CD14-positive monocyte (primary cell): ENCODE measurements at regions not wholly inside any gene's neighbourhood (a gene's known extent, or its start where the extent isn't known, plus 50 kb on each side); places are given as distances from the start of the nearest gene placed in this dataset.

ENCODE experiments used
- DNase-seq, 3 donors: peaks; one replicate each; pipeline ENCODE4 v3.0.0-alpha.2; 2011 to 2022
- H2AFZ ChIP-seq: 2 replicates; pipeline ENCODE4 v1.6.0; 2012; ENCODE audit warnings: mild to moderate bottlenecking, low read depth, low read length, inconsistent platforms; ENCODE audit not compliant: insufficient read depth, poor library complexity, severe bottlenecking
- H3K27ac ChIP-seq, 2 donors: 1 replicate in 1 of 2; 2 replicates in 1 of 2; pipeline ENCODE4 v1.5.1; 2012 to 2013; ENCODE audit warnings: low read length in 2 of 2, control low read depth in 1 of 2, inconsistent platforms in 1 of 2, low read depth in 1 of 2, mild to moderate bottlenecking in 1 of 2
- H3K27me3 ChIP-seq, 2 donors: one replicate each; pipeline versions ENCODE4 v1.6.0 to v1.6.1; 2011 to 2013; ENCODE audit warnings: low read length in 2 of 2; ENCODE audit not compliant: control insufficient read depth in 2 of 2, insufficient read depth in 2 of 2
- H3K36me3 ChIP-seq, 2 donors: replicated peaks in 1 of 2; 1 replicate in 1 of 2; 2 replicates in 1 of 2; pipeline versions ENCODE4 v1.5.1 to v1.6.1; 2012 to 2013; ENCODE audit warnings: low read length in 2 of 2, control low read depth in 1 of 2, inconsistent platforms in 1 of 2, mild to moderate bottlenecking in 1 of 2; ENCODE audit not compliant: insufficient read depth in 2 of 2, control insufficient read depth in 1 of 2
- H3K4me1 ChIP-seq, 2 donors: 1 replicate in 1 of 2; 2 replicates in 1 of 2; pipeline versions ENCODE4 v1.5.1 to v1.6.1; 2012 to 2013; ENCODE audit warnings: low read length in 2 of 2, control low read depth in 1 of 2, inconsistent platforms in 1 of 2, mild to moderate bottlenecking in 1 of 2, moderate library complexity in 1 of 2; ENCODE audit not compliant: insufficient read depth in 2 of 2, control insufficient read depth in 1 of 2
- H3K4me2 ChIP-seq: replicated peaks from 2 replicates; pipeline ENCODE3; 2012; ENCODE audit warnings: low read length, moderate library complexity, mild to moderate bottlenecking; ENCODE audit not compliant: poor library complexity, severe bottlenecking; ENCODE audit errors: extremely low read depth
- H3K4me3 ChIP-seq, 3 experiments: fragments of 200-600 bp in 1 of 3; sonication (generic) in 1 of 3; replicated peaks in 1 of 3; 1 replicate in 2 of 3; 2 replicates in 1 of 3; pipeline ENCODE4 v1.5.1; 2011 to 2013; ENCODE audit warnings: low read length in 3 of 3, mild to moderate bottlenecking in 3 of 3, control low read depth in 2 of 3, low read depth in 2 of 3, inconsistent platforms in 1 of 3, moderate library complexity in 1 of 3
- H3K79me2 ChIP-seq: 2 replicates; pipeline ENCODE4 v1.6.0; 2012; ENCODE audit warnings: mild to moderate bottlenecking, control low read depth, inconsistent platforms, low read length, moderate library complexity; ENCODE audit not compliant: insufficient read depth
- H3K9ac ChIP-seq: 2 replicates; pipeline ENCODE4 v1.6.0; 2017; ENCODE audit warnings: low read length, mild to moderate bottlenecking; ENCODE audit not compliant: insufficient read depth, poor library complexity, severe bottlenecking
- H3K9me3 ChIP-seq, 2 donors: replicated peaks in 1 of 2; 1 replicate in 1 of 2; 2 replicates in 1 of 2; pipeline versions ENCODE4 v1.5.1 to v1.6.1; 2012 to 2013; ENCODE audit warnings: low read length in 2 of 2, control low read depth in 1 of 2; ENCODE audit not compliant: control insufficient read depth in 1 of 2, insufficient read depth in 1 of 2
- H4K20me1 ChIP-seq: 2 replicates; pipeline ENCODE4 v1.6.0; 2012; ENCODE audit warnings: mild to moderate bottlenecking, low read length, control low read depth, moderate library complexity; ENCODE audit not compliant: insufficient read depth
- H3K27ac Mint-ChIP-seq, 7 donors: one replicate each; pipeline ENCODE4 v1.8.0; 2020; ENCODE audit warnings: mild to moderate bottlenecking in 7 of 7, mixed read lengths in 7 of 7, moderate library complexity in 6 of 7, inconsistent platforms in 2 of 7
- H3K27me3 Mint-ChIP-seq, 3 donors: one replicate each; pipeline ENCODE4 v1.8.0; 2021 to 2022; ENCODE audit warnings: low read depth in 3 of 3, mild to moderate bottlenecking in 3 of 3, mixed read lengths in 3 of 3, moderate library complexity in 3 of 3, inconsistent platforms in 1 of 3
- H3K36me3 Mint-ChIP-seq, 2 donors: one replicate each; pipeline ENCODE4 v1.8.0; 2020; ENCODE audit warnings: mixed read lengths in 2 of 2, inconsistent platforms in 1 of 2, mild to moderate bottlenecking in 1 of 2
- H3K4me1 Mint-ChIP-seq: one replicate; pipeline ENCODE4 v1.8.0; 2020; ENCODE audit warnings: mild to moderate bottlenecking, mixed read lengths
- H3K4me3 Mint-ChIP-seq, 2 donors: one replicate each; pipeline ENCODE4 v1.8.0; 2020; ENCODE audit warnings: mild to moderate bottlenecking in 2 of 2, mixed read lengths in 2 of 2, moderate library complexity in 1 of 2
- H3K9me3 Mint-ChIP-seq, 7 donors: one replicate each; pipeline ENCODE4 v1.8.0; 2020 to 2022; ENCODE audit warnings: mixed read lengths in 7 of 7, mild to moderate bottlenecking in 6 of 7, moderate library complexity in 6 of 7, inconsistent platforms in 2 of 7
- WGBS: methylation state at CpG from one replicate; pipeline ENCODE4 v1.1.5; 2013; ENCODE audit warnings: missing lambda C conversion rate; ENCODE audit not compliant: insufficient coverage; 5-methylcytosine and 5-hydroxymethylcytosine counted together
- intact Hi-C, 2 donors: fragments of 100-400 bp; cut with micrococcal nuclease; formaldehyde crosslinking; loops; one replicate each; pipeline versions ENCODE4 v1.15.0 to v1.15.1; 2023
- TF ChIP-seq, protein P1 (sequence below): fragments of 200-600 bp; IDR thresholded peaks from one replicate; pipeline ENCODE4 v1.8.0; 2022; ENCODE audit warnings: antibody characterized with exemption, mild to moderate bottlenecking

- no peak overlapping the region for H3K27ac ChIP-seq
- H3K4me1 ChIP-seq, result no peaks in the 10 kb centered on the region
- Mint-ChIP-seq H3K36me3 (no peaks in the 10 kb centered on the region), H3K4me1 (no peaks in the 10 kb centered on the region), H3K4me3 (no peak overlapping the region), H3K27me3 (peaks cover 2 to 20% (median 15%) of the 10 kb centered on the region in 3 donors), H3K27ac (no peak overlapping the region), H3K9me3 (no peaks in the 10 kb centered on the region)
- H3K9ac ChIP-seq, result no peak overlapping the region
- no peaks in the 10 kb centered on the region for H3K27me3 ChIP-seq
- no peaks in the 10 kb centered on the region for H4K20me1 ChIP-seq
- H3K4me3 ChIP-seq, result no peak overlapping the region
- H2AFZ ChIP-seq, result no peak overlapping the region
- no peak for DNase-seq
- TF ChIP-seq, protein P1, sequence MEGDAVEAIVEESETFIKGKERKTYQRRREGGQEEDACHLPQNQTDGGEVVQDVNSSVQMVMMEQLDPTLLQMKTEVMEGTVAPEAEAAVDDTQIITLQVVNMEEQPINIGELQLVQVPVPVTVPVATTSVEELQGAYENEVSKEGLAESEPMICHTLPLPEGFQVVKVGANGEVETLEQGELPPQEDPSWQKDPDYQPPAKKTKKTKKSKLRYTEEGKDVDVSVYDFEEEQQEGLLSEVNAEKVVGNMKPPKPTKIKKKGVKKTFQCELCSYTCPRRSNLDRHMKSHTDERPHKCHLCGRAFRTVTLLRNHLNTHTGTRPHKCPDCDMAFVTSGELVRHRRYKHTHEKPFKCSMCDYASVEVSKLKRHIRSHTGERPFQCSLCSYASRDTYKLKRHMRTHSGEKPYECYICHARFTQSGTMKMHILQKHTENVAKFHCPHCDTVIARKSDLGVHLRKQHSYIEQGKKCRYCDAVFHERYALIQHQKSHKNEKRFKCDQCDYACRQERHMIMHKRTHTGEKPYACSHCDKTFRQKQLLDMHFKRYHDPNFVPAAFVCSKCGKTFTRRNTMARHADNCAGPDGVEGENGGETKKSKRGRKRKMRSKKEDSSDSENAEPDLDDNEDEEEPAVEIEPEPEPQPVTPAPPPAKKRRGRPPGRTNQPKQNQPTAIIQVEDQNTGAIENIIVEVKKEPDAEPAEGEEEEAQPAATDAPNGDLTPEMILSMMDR, result no peak
- intact Hi-C loops, result no loop called here
- 77% methylated on average over 12 of the region's 12 CpGs for WGBS
- no peaks in the 10 kb centered on the region for H3K79me2 ChIP-seq
- no peaks in the 10 kb centered on the region for H3K36me3 ChIP-seq
- no peaks in the 10 kb centered on the region for H3K9me3 ChIP-seq
- no peak overlapping the region for H3K4me2 ChIP-seq
Measured at GRCh38 chr17:79335456-79335855, 260.8 kb downstream of the ENGASE start.

GRCh38 chr17:79332011-79332554 lies 257.5 kb downstream of the ENGASE start:
- intact Hi-C loops, result no loop called here
- Mint-ChIP-seq H3K27me3 (peaks cover 2 to 22% (median 15%) of the 10 kb centered on the region in 3 donors), H3K4me1 (no peaks in the 10 kb centered on the region), H3K27ac (no peak overlapping the region), H3K4me3 (no peak overlapping the region), H3K36me3 (no peaks in the 10 kb centered on the region), H3K9me3 (no peaks in the 10 kb centered on the region)
- TF ChIP-seq, protein P1, result no peak
- H3K36me3 ChIP-seq, result no peaks in the 10 kb centered on the region
- no peaks in the 10 kb centered on the region for H3K79me2 ChIP-seq
- H3K27ac ChIP-seq, result no peak overlapping the region
- no peak overlapping the region for H2AFZ ChIP-seq
- no peaks in the 10 kb centered on the region for H3K27me3 ChIP-seq
- no peak overlapping the region for H3K9ac ChIP-seq
- no peak overlapping the region for H3K4me2 ChIP-seq
- H3K4me1 ChIP-seq, result no peaks in the 10 kb centered on the region
- no peaks in the 10 kb centered on the region for H4K20me1 ChIP-seq
- H3K9me3 ChIP-seq, result no peaks in the 10 kb centered on the region
- no peak overlapping the region for H3K4me3 ChIP-seq
- DNase-seq, result no peak
- WGBS, result 45% methylated on average over 9 of the region's 9 CpGs
